ENCODE measurements at regions not wholly inside any gene's neighbourhood (a gene's known extent, or its start where the extent isn't known, plus 50 kb on each side); places are given as distances from the start of the nearest gene placed in this dataset.

- ChIA-PET POLR2A (no interaction called here), CTCF (no interaction called here)
- no peak for DNase-seq (ENCODE audit: low read depth, low spot score)
- H3K4me3 ChIP-seq (ENCODE audit: low read depth, low read length), result no peak overlapping the region
- TF ChIP-seq, protein P1, sequence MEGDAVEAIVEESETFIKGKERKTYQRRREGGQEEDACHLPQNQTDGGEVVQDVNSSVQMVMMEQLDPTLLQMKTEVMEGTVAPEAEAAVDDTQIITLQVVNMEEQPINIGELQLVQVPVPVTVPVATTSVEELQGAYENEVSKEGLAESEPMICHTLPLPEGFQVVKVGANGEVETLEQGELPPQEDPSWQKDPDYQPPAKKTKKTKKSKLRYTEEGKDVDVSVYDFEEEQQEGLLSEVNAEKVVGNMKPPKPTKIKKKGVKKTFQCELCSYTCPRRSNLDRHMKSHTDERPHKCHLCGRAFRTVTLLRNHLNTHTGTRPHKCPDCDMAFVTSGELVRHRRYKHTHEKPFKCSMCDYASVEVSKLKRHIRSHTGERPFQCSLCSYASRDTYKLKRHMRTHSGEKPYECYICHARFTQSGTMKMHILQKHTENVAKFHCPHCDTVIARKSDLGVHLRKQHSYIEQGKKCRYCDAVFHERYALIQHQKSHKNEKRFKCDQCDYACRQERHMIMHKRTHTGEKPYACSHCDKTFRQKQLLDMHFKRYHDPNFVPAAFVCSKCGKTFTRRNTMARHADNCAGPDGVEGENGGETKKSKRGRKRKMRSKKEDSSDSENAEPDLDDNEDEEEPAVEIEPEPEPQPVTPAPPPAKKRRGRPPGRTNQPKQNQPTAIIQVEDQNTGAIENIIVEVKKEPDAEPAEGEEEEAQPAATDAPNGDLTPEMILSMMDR (IDR thresholded peaks at IDR 0.05; ENCODE audit: insufficient read depth, low read length, missing control alignments), result no peak
These were observed 116.7 kb upstream of the GLRA2 start for GRCh38 chrX:14412686-14413085.

DNA sequence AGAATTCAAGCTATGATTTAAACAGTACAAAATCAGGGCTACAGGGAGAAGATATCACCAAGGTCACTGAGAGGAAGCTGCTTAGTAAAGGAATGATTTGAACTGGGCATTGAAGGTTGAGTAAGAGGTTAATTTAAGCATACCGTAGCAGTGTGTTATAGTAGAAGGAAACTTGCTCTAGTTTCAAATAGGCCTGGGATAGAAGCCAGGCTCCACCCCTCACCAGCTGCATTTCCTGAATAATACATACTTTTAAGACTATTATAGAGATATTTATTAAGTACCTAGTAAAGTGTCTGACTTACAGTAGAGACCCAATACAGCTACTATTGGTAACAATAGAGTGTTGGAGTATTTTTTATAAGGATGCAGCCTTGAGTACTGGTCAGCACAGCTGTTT lies 118.0 kb upstream of the GLRA2 start:
- ChIA-PET CTCF (no interaction called here), POLR2A (no interaction called here)
- no peak for DNase-seq (ENCODE audit: low read depth, low spot score)
- TF ChIP-seq, protein P1 (IDR thresholded peaks at IDR 0.05; ENCODE audit: insufficient read depth, low read length, missing control alignments), result no peak
- H3K4me3 ChIP-seq (ENCODE audit: low read depth, low read length), result no peak overlapping the region

GRCh38 chrX:14409341-14409740 lies 120.0 kb upstream of the GLRA2 start:
- CTCF ChIA-PET, result no interaction called here
- POLR2A ChIA-PET, result no interaction called here
- TF ChIP-seq, protein P1 (IDR thresholded peaks at IDR 0.05; ENCODE audit: insufficient read depth, low read length, missing control alignments), result no peak
- no peak for DNase-seq (ENCODE audit: low read depth, low spot score)
- no peak overlapping the region for H3K4me3 ChIP-seq (ENCODE audit: low read depth, low read length)

DNA sequence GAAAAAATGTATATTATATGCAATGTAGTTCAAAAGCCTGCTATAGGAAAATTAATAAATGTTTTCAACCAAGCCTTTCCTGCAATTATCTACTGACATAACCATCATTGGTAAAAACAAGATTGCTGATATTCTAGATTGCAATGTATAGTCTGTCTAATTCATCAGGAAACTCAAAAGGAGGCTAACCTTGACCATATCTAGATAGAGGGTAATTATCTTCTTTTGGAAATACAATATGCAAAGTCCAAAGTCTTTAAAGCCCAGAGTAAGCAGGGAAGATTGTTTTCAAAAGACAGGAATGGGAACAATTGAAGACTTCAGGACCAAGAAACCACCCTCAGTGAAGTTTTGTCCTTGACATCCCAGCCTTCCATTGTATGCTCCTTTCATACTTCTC lies 123.1 kb upstream of the GLRA2 start:
- CTCF ChIA-PET, result no interaction called here
- TF ChIP-seq, protein P1 (IDR thresholded peaks at IDR 0.05; ENCODE audit: insufficient read depth, low read length, missing control alignments), result no peak
- H3K4me3 ChIP-seq (ENCODE audit: low read depth, low read length), result no peak overlapping the region
- no peak for DNase-seq (ENCODE audit: low read depth, low spot score)
- POLR2A ChIA-PET, result no interaction called here

- CTCF ChIA-PET, result no interaction called here
- DNase-seq (ENCODE audit: low read depth, low spot score), result no peak
- H3K4me3 ChIP-seq (ENCODE audit: low read depth, low read length), result no peak overlapping the region
- TF ChIP-seq, protein P1 (IDR thresholded peaks at IDR 0.05; ENCODE audit: insufficient read depth, low read length, missing control alignments), result no peak
- POLR2A ChIA-PET, result no interaction called here
These were observed 130.6 kb upstream of the GLRA2 start for GRCh38 chrX:14398725-14399124.

GRCh38 chrX:14389682-14390081 lies 139.7 kb upstream of the GLRA2 start:
- ChIA-PET POLR2A (no interaction called here), CTCF (no interaction called here)
- DNase-seq (ENCODE audit: low read depth, low spot score), result no peak
- no peak overlapping the region for H3K4me3 ChIP-seq (ENCODE audit: low read depth, low read length)
- TF ChIP-seq, protein P1 (IDR thresholded peaks at IDR 0.05; ENCODE audit: insufficient read depth, low read length, missing control alignments), result no peak
